ENCODE measurements at regions not wholly inside any gene's neighbourhood (a gene's known extent, or its start where the extent isn't known, plus 50 kb on each side); places are given as distances from the start of the nearest gene placed in this dataset.

- ATAC-seq, result no peak
- no peak for DNase-seq
- no peak overlapping the region for H3K4me3 Mint-ChIP-seq
- no peaks in the 10 kb centered on the region for H3K36me3 Mint-ChIP-seq (ENCODE audit: low read depth)
- no peaks in the 10 kb centered on the region for H3K27me3 Mint-ChIP-seq
- no peaks in the 10 kb centered on the region for H3K4me1 Mint-ChIP-seq
- no peaks in the 10 kb centered on the region for H3K9me3 ChIP-seq (ENCODE audit: control insufficient read depth, low read length, poor library complexity, severe bottlenecking)
- H3K27ac Mint-ChIP-seq, result no peak overlapping the region
These were observed 342.5 kb downstream of the SLC16A7 start for GRCh38 chr12:59938190-59938962.

- Mint-ChIP-seq H3K36me3 (ENCODE audit: low read depth) (no peaks in the 10 kb centered on the region), H3K4me1 (no peaks in the 10 kb centered on the region), H3K27me3 (no peaks in the 10 kb centered on the region), H3K27ac (no peak overlapping the region), H3K4me3 (no peak overlapping the region)
- DNase-seq, result no peak
- no peak for ATAC-seq
- H3K9me3 ChIP-seq (ENCODE audit: control insufficient read depth, low read length, poor library complexity, severe bottlenecking), result no peaks in the 10 kb centered on the region
These were observed 345.0 kb downstream of the SLC16A7 start for GRCh38 chr12:59940631-59941342.

GRCh38 chr12:59941461-59941860 is 345.6 kb downstream of the SLC16A7 start:
- no peaks in the 10 kb centered on the region for H3K9me3 ChIP-seq (ENCODE audit: control insufficient read depth, low read length, poor library complexity, severe bottlenecking)
- H3K27me3 Mint-ChIP-seq, result no peaks in the 10 kb centered on the region
- ATAC-seq (no peak), DNase-seq (no peak)
- no peaks in the 10 kb centered on the region for H3K36me3 Mint-ChIP-seq (ENCODE audit: low read depth)
- H3K4me1 Mint-ChIP-seq, result no peaks in the 10 kb centered on the region
- H3K4me3 Mint-ChIP-seq, result no peak overlapping the region
- H3K27ac Mint-ChIP-seq, result no peak overlapping the region

GRCh38 chr12:59944177-59944576 is 348.3 kb downstream of the SLC16A7 start:
- Mint-ChIP-seq H3K4me3 (no peak overlapping the region), H3K27ac (no peak overlapping the region), H3K27me3 (no peaks in the 10 kb centered on the region), H3K4me1 (no peaks in the 10 kb centered on the region), H3K36me3 (ENCODE audit: low read depth) (no peaks in the 10 kb centered on the region)
- no peak for DNase-seq
- ATAC-seq, result no peak
- H3K9me3 ChIP-seq (ENCODE audit: control insufficient read depth, low read length, poor library complexity, severe bottlenecking), result no peaks in the 10 kb centered on the region

GRCh38 chr12:59946635-59947034 is 350.8 kb downstream of the SLC16A7 start:
- H3K9me3 ChIP-seq (ENCODE audit: control insufficient read depth, low read length, poor library complexity, severe bottlenecking), result no peaks in the 10 kb centered on the region
- no peaks in the 10 kb centered on the region for H3K36me3 Mint-ChIP-seq (ENCODE audit: low read depth)
- no peaks in the 10 kb centered on the region for H3K27me3 Mint-ChIP-seq
- no peak overlapping the region for H3K4me3 Mint-ChIP-seq
- ATAC-seq (no peak), DNase-seq (no peak)
- H3K4me1 Mint-ChIP-seq, result no peaks in the 10 kb centered on the region
- no peak overlapping the region for H3K27ac Mint-ChIP-seq

- no peaks in the 10 kb centered on the region for H3K9me3 ChIP-seq (ENCODE audit: control insufficient read depth, low read length, poor library complexity, severe bottlenecking)
- DNase-seq (no peak), ATAC-seq (no peak)
- H3K4me3 Mint-ChIP-seq, result no peak overlapping the region
- H3K27me3 Mint-ChIP-seq, result no peaks in the 10 kb centered on the region
- H3K4me1 Mint-ChIP-seq, result no peaks in the 10 kb centered on the region
- H3K36me3 Mint-ChIP-seq (ENCODE audit: low read depth), result no peaks in the 10 kb centered on the region
- H3K27ac Mint-ChIP-seq, result no peak overlapping the region
These were observed 367.7 kb downstream of the SLC16A7 start for GRCh38 chr12:59963546-59963945.

GRCh38 chr12:59972905-59973304 is 377.1 kb downstream of the SLC16A7 start:
- no peak overlapping the region for H3K27ac Mint-ChIP-seq
- H3K27me3 Mint-ChIP-seq, result no peaks in the 10 kb centered on the region
- H3K4me1 Mint-ChIP-seq, result no peaks in the 10 kb centered on the region
- DNase-seq (no peak), ATAC-seq (no peak)
- no peaks in the 10 kb centered on the region for H3K9me3 ChIP-seq (ENCODE audit: control insufficient read depth, low read length, poor library complexity, severe bottlenecking)
- H3K4me3 Mint-ChIP-seq, result no peak overlapping the region
- no peaks in the 10 kb centered on the region for H3K36me3 Mint-ChIP-seq (ENCODE audit: low read depth)

- Mint-ChIP-seq H3K4me3 (no peak overlapping the region), H3K27me3 (no peaks in the 10 kb centered on the region), H3K36me3 (ENCODE audit: low read depth) (no peaks in the 10 kb centered on the region), H3K27ac (no peak overlapping the region), H3K4me1 (no peaks in the 10 kb centered on the region)
- ATAC-seq (no peak), DNase-seq (no peak)
- no peaks in the 10 kb centered on the region for H3K9me3 ChIP-seq (ENCODE audit: control insufficient read depth, low read length, poor library complexity, severe bottlenecking)
These were observed 377.7 kb downstream of the SLC16A7 start for GRCh38 chr12:59973515-59973914.

GRCh38 chr12:59977779-59978178 is 381.9 kb downstream of the SLC16A7 start:
- H3K36me3 Mint-ChIP-seq (ENCODE audit: low read depth), result no peaks in the 10 kb centered on the region
- H3K27ac Mint-ChIP-seq, result no peak overlapping the region
- DNase-seq (no peak), ATAC-seq (no peak)
- H3K4me3 Mint-ChIP-seq, result no peak overlapping the region
- no peaks in the 10 kb centered on the region for H3K4me1 Mint-ChIP-seq
- H3K9me3 ChIP-seq (ENCODE audit: control insufficient read depth, low read length, poor library complexity, severe bottlenecking), result no peaks in the 10 kb centered on the region
- H3K27me3 Mint-ChIP-seq, result no peaks in the 10 kb centered on the region

- Mint-ChIP-seq H3K36me3 (ENCODE audit: low read depth) (no peaks in the 10 kb centered on the region), H3K4me1 (no peaks in the 10 kb centered on the region), H3K27ac (no peak overlapping the region), H3K27me3 (no peaks in the 10 kb centered on the region), H3K4me3 (no peak overlapping the region)
- no peaks in the 10 kb centered on the region for H3K9me3 ChIP-seq (ENCODE audit: control insufficient read depth, low read length, poor library complexity, severe bottlenecking)
- no peak for ATAC-seq
- DNase-seq, result no peak
These were observed 384.6 kb downstream of the SLC16A7 start for GRCh38 chr12:59980476-59980875.

GRCh38 chr12:59999291-59999690 is 403.5 kb downstream of the SLC16A7 start:
- H3K9me3 ChIP-seq (ENCODE audit: control insufficient read depth, low read length, poor library complexity, severe bottlenecking), result no peaks in the 10 kb centered on the region
- Mint-ChIP-seq H3K27me3 (no peaks in the 10 kb centered on the region), H3K36me3 (ENCODE audit: low read depth) (no peaks in the 10 kb centered on the region), H3K4me3 (no peak overlapping the region), H3K4me1 (no peaks in the 10 kb centered on the region), H3K27ac (no peak overlapping the region)
- ATAC-seq (no peak), DNase-seq (no peak)

GRCh38 chr12:60010486-60010885 is 414.7 kb downstream of the SLC16A7 start:
- H3K36me3 Mint-ChIP-seq (ENCODE audit: low read depth), result no peaks in the 10 kb centered on the region
- ATAC-seq (no peak), DNase-seq (no peak)
- no peak overlapping the region for H3K4me3 Mint-ChIP-seq
- H3K9me3 ChIP-seq (ENCODE audit: control insufficient read depth, low read length, poor library complexity, severe bottlenecking), result no peaks in the 10 kb centered on the region
- H3K27me3 Mint-ChIP-seq, result no peaks in the 10 kb centered on the region
- H3K4me1 Mint-ChIP-seq, result no peaks in the 10 kb centered on the region
- no peak overlapping the region for H3K27ac Mint-ChIP-seq

GRCh38 chr12:60012659-60013058 is 416.8 kb downstream of the SLC16A7 start:
- DNase-seq (no peak), ATAC-seq (no peak)
- H3K36me3 Mint-ChIP-seq (ENCODE audit: low read depth), result no peaks in the 10 kb centered on the region
- H3K27ac Mint-ChIP-seq, result no peak overlapping the region
- no peaks in the 10 kb centered on the region for H3K4me1 Mint-ChIP-seq
- no peaks in the 10 kb centered on the region for H3K9me3 ChIP-seq (ENCODE audit: control insufficient read depth, low read length, poor library complexity, severe bottlenecking)
- H3K4me3 Mint-ChIP-seq, result no peak overlapping the region
- H3K27me3 Mint-ChIP-seq, result no peaks in the 10 kb centered on the region

GRCh38 chr12:60014436-60014835 is 418.6 kb downstream of the SLC16A7 start:
- Mint-ChIP-seq H3K27me3 (no peaks in the 10 kb centered on the region), H3K4me3 (no peak overlapping the region), H3K27ac (no peak overlapping the region), H3K36me3 (ENCODE audit: low read depth) (no peaks in the 10 kb centered on the region), H3K4me1 (no peaks in the 10 kb centered on the region)
- no peak for ATAC-seq
- DNase-seq, result no peak
- no peaks in the 10 kb centered on the region for H3K9me3 ChIP-seq (ENCODE audit: control insufficient read depth, low read length, poor library complexity, severe bottlenecking)
